Sigmoid colon (tissue), 6 donors: ENCODE measurements at regions not wholly inside any gene's neighbourhood (a gene's known extent, or its start where the extent isn't known, plus 50 kb on each side); places are given as distances from the start of the nearest gene placed in this dataset.

Experiments used
- DNase-seq: peaks from one replicate; pipeline ENCODE4 v3.0.0-alpha.2; 2019
- H3K27ac ChIP-seq, 4 donors: fragments of 200-600 bp; sonication (generic); one replicate each; pipeline ENCODE4 v1.5.1; 2016 to 2019; ENCODE audit warnings: mild to moderate bottlenecking in 1 of 4
- H3K27me3 ChIP-seq, 3 donors: fragments of 200-600 bp; sonication (generic); one replicate each; pipeline ENCODE4 v1.5.1; 2019; ENCODE audit warnings: mild to moderate bottlenecking in 1 of 3
- H3K36me3 ChIP-seq, 4 donors: fragments of 200-600 bp; sonication (generic); one replicate each; pipeline ENCODE4 v1.5.1; 2016 to 2019
- H3K4me1 ChIP-seq, 4 donors: fragments of 200-600 bp; sonication (generic); one replicate each; pipeline ENCODE4 v1.5.1; 2017 to 2019
- H3K4me3 ChIP-seq, 4 donors: fragments of 200-600 bp; sonication (generic); one replicate each; pipeline ENCODE4 v1.5.1; 2017 to 2019; ENCODE audit warnings: mild to moderate bottlenecking in 2 of 4, moderate library complexity in 1 of 4
- H3K9me3 ChIP-seq, 4 donors: fragments of 200-600 bp in 3 of 4; sonication (generic) in 3 of 4; one replicate each; pipeline versions ENCODE4 v1.5.1 to v1.6.1; 2013 to 2019
- CTCF ChIP-seq, 4 experiments: fragments of 450-650 bp in 3 of 4; fragments of 200-600 bp in 1 of 4; IDR thresholded peaks; one replicate each; pipeline ENCODE4 v1.5.1; 2016 to 2019; ENCODE audit warnings: antibody characterized with exemption in 4 of 4, mild to moderate bottlenecking in 3 of 4, moderate library complexity in 2 of 4
- EP300 ChIP-seq, 4 donors: sonication (generic); formaldehyde crosslinking; IDR thresholded peaks; one replicate each; pipeline ENCODE4 v1.6.1; 2017; ENCODE audit warnings: antibody characterized with exemption in 4 of 4
- POLR2A ChIP-seq, 2 donors: fragments of 450-650 bp; IDR thresholded peaks; one replicate each; pipeline ENCODE4 v1.6.1; 2016; ENCODE audit warnings: antibody characterized with exemption in 2 of 2, mild to moderate bottlenecking in 2 of 2, moderate library complexity in 2 of 2
- POLR2AphosphoS5 ChIP-seq, 4 donors: sonication (generic); formaldehyde crosslinking; IDR thresholded peaks; one replicate each; pipeline ENCODE4 v1.6.1; 2017; ENCODE audit warnings: antibody characterized with exemption in 4 of 4
- WGBS, 2 donors: extraction: QIAGEN DNeasy Blood & Tissue Kit; methylation state at CpG; one replicate each; pipeline ENCODE4 v1.1.7; 2013; 5-methylcytosine and 5-hydroxymethylcytosine counted together
- intact Hi-C: fragments of 100-400 bp; cut with DNase I; formaldehyde crosslinking; loops from one replicate; pipeline ENCODE4 v1.15.1; 2023
- donor health status: healthy with polysubstance abuse.
- donor health status: healthy.

DNA sequence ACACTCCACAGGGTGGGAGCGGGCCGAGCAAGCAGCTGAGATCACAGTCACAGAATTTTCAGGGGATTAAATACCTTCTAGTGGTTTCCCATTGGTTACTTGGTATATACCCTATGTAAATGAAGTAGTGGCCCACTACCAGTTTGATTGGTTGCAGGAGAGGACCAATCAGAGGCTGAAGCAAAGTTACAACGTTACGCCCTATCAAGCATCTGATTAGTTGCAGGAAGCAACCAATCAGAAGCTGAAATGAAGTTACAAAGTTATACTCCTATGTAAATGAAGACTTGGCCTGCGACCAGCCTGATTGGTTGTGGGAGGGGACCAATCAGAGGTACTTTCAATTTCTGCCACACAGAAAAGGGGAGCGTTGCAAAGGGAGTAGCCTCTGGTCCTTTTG is 474.0 kb downstream of the COG6 start:
- H3K27me3 ChIP-seq: no peaks in the 10 kb centered on the region
- intact Hi-C loops: no loop called here
- H3K27ac ChIP-seq: no peak overlapping the region
- no peaks in the 10 kb centered on the region for H3K4me1 ChIP-seq
- TF ChIP-seq POLR2A (IDR thresholded peaks at IDR 0.05) (no peak), CTCF (IDR thresholded peaks at IDR 0.05) (no peak), EP300 (IDR thresholded peaks at IDR 0.05) (no peak), POLR2AphosphoS5 (IDR thresholded peaks at IDR 0.05) (no peak)
- no peak overlapping the region for H3K4me3 ChIP-seq
- 94 to 96% methylated on average over 6 of the region's 6 CpGs for WGBS, 2 donors
- H3K36me3 ChIP-seq: no peaks in the 10 kb centered on the region
- no peaks in the 10 kb centered on the region for H3K9me3 ChIP-seq
- no peak for DNase-seq

- 86 to 91% methylated on average over 6 of the region's 6 CpGs for WGBS, 2 donors
- H3K4me3 ChIP-seq: no peak overlapping the region
- no peak for DNase-seq
- intact Hi-C loops: no loop called here
- no peaks in the 10 kb centered on the region for H3K27me3 ChIP-seq
- H3K36me3 ChIP-seq: no peaks in the 10 kb centered on the region
- no peaks in the 10 kb centered on the region for H3K9me3 ChIP-seq
- TF ChIP-seq EP300 (IDR thresholded peaks at IDR 0.05): no peak
- no peak for TF ChIP-seq CTCF (IDR thresholded peaks at IDR 0.05)
- TF ChIP-seq POLR2A (IDR thresholded peaks at IDR 0.05): no peak
- TF ChIP-seq POLR2AphosphoS5 (IDR thresholded peaks at IDR 0.05): no peak
- no peaks in the 10 kb centered on the region for H3K4me1 ChIP-seq
- H3K27ac ChIP-seq: no peak overlapping the region
These were observed 475.6 kb downstream of the COG6 start for GRCh38 chr13:40130871-40131636.

GRCh38 chr13:40132249-40132648 is 476.8 kb downstream of the COG6 start:
- Histone ChIP-seq H3K4me3 (no peak overlapping the region), H3K27ac (no peak overlapping the region), H3K9me3 (no peaks in the 10 kb centered on the region), H3K36me3 (no peaks in the 10 kb centered on the region), H3K4me1 (no peaks in the 10 kb centered on the region), H3K27me3 (no peaks in the 10 kb centered on the region)
- no peak for DNase-seq
- intact Hi-C loops: no loop called here
- no peak for TF ChIP-seq EP300 (IDR thresholded peaks at IDR 0.05)
- no peak for TF ChIP-seq POLR2A (IDR thresholded peaks at IDR 0.05)
- TF ChIP-seq POLR2AphosphoS5 (IDR thresholded peaks at IDR 0.05): no peak
- TF ChIP-seq CTCF (IDR thresholded peaks at IDR 0.05): no peak
- 75 to 91% methylated on average over 3 of the region's 3 CpGs for WGBS, 2 donors

DNA sequence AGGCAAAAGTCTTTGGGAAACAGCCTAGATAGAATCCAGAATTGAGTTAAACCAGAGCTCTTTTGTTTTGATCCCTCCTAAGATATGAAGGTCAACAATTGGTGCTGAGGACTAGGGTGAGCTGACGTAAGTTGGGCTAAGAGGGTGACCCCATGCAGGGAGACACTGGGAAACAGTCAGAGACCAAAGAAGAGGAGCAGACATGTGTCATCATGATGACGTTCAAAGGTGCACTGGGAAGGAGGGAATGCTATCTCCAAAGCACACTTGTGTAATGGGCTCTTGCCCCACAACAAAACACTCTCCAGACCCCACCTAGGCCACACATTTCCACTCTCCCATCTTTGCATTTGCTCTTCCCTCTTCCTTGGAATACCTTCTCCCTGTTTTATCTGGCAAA is 481.4 kb downstream of the COG6 start:
- Histone ChIP-seq H3K27ac (no peak overlapping the region), H3K4me1 (no peaks in the 10 kb centered on the region), H3K4me3 (no peak overlapping the region), H3K27me3 (no peaks in the 10 kb centered on the region), H3K9me3 (no peaks in the 10 kb centered on the region), H3K36me3 (no peaks in the 10 kb centered on the region)
- WGBS, 2 donors: 90% methylated on average over 2 of the region's 2 CpGs
- DNase-seq: no peak
- intact Hi-C loops: no loop called here
- TF ChIP-seq POLR2AphosphoS5 (IDR thresholded peaks at IDR 0.05) (no peak), EP300 (IDR thresholded peaks at IDR 0.05) (no peak), POLR2A (IDR thresholded peaks at IDR 0.05) (no peak), CTCF (IDR thresholded peaks at IDR 0.05) (no peak)

DNA sequence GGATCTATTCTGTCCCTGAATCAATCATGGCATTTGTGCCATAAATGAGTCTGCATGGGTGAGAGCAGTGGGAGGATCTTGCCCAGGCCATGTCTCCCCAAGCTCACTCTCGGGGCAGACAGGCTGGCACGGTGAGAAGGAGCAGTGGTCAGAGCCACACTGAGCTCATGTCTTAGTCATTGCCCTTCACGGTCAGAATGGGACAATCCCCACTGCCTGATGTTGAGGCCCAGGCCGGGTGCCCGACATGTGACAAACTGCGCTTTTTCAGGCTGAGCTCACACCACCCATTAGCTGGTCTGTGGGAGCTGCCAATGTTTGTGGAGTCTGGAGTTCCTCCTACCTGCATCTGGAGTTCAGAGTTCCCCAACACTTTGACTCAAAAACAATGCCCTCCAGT is 481.9 kb downstream of the COG6 start:
- Histone ChIP-seq H3K9me3 (no peaks in the 10 kb centered on the region), H3K4me3 (no peak overlapping the region), H3K27ac (no peak overlapping the region), H3K27me3 (no peaks in the 10 kb centered on the region), H3K36me3 (no peaks in the 10 kb centered on the region), H3K4me1 (no peaks in the 10 kb centered on the region)
- WGBS, 2 donors: 93% methylated on average over 6 of the region's 6 CpGs
- TF ChIP-seq CTCF (IDR thresholded peaks at IDR 0.05): no peak
- no peak for TF ChIP-seq POLR2AphosphoS5 (IDR thresholded peaks at IDR 0.05)
- TF ChIP-seq POLR2A (IDR thresholded peaks at IDR 0.05): no peak
- TF ChIP-seq EP300 (IDR thresholded peaks at IDR 0.05): no peak
- intact Hi-C loops: no loop called here
- DNase-seq: no peak
